ENCODE measurements at regions not wholly inside any gene's neighbourhood (a gene's known extent, or its start where the extent isn't known, plus 50 kb on each side); places are given as distances from the start of the nearest gene placed in this dataset.

DNA sequence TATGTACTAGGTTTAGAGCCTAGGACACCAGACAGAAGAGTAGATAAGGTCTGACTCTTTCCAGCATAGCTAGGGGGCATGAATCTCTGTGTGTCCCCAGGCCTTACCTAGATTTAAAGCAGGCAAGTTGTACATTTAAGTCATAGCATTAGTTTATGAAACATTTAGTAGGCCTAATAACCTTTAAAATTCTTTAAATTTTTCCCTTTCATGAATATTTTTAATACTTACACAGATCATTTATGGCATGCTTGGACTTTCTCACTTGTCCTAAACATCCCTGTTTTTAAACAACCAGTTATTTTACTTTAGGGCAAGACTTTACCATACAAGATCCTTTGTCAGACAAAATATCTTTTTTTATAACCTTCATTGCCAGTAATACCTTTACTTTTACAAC, 258.4 kb upstream of the ZRANB2 start:
- no peaks in the 10 kb centered on the region for H3K36me3 ChIP-seq (replicated peaks in 1 of 2; ENCODE audit: control insufficient read depth in 1 of 2, insufficient read depth in 2 of 2, low read length in 1 of 2)
- no peak overlapping the region for H3K9ac ChIP-seq
- no peak for TF ChIP-seq RCOR1 (IDR thresholded peaks at IDR 0.05; ENCODE audit: low read length)
- TF ChIP-seq, protein P1, sequence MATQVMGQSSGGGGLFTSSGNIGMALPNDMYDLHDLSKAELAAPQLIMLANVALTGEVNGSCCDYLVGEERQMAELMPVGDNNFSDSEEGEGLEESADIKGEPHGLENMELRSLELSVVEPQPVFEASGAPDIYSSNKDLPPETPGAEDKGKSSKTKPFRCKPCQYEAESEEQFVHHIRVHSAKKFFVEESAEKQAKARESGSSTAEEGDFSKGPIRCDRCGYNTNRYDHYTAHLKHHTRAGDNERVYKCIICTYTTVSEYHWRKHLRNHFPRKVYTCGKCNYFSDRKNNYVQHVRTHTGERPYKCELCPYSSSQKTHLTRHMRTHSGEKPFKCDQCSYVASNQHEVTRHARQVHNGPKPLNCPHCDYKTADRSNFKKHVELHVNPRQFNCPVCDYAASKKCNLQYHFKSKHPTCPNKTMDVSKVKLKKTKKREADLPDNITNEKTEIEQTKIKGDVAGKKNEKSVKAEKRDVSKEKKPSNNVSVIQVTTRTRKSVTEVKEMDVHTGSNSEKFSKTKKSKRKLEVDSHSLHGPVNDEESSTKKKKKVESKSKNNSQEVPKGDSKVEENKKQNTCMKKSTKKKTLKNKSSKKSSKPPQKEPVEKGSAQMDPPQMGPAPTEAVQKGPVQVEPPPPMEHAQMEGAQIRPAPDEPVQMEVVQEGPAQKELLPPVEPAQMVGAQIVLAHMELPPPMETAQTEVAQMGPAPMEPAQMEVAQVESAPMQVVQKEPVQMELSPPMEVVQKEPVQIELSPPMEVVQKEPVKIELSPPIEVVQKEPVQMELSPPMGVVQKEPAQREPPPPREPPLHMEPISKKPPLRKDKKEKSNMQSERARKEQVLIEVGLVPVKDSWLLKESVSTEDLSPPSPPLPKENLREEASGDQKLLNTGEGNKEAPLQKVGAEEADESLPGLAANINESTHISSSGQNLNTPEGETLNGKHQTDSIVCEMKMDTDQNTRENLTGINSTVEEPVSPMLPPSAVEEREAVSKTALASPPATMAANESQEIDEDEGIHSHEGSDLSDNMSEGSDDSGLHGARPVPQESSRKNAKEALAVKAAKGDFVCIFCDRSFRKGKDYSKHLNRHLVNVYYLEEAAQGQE (IDR thresholded peaks at IDR 0.05; ENCODE audit: low read depth, low read length) = no peak
- no peak for TF ChIP-seq FOSL2 (IDR thresholded peaks at IDR 0.05; ENCODE audit: borderline replicate concordance, low read depth)
- no peak for TF ChIP-seq POLR2AphosphoS5 (IDR thresholded peaks at IDR 0.05; ENCODE audit: low read depth, low read length)
- no peak for TF ChIP-seq MXI1 (IDR thresholded peaks at IDR 0.05; ENCODE audit: low read depth, low read length)
- TF ChIP-seq MAX (IDR thresholded peaks at IDR 0.05; ENCODE audit: low read depth) = no peak
- no peak for TF ChIP-seq TCF12 (IDR thresholded peaks at IDR 0.05)
- TF ChIP-seq EZH2phosphoT487 (IDR thresholded peaks at IDR 0.05; ENCODE audit: borderline replicate concordance, low read depth) = no peak
- TF ChIP-seq CHD2 (IDR thresholded peaks at IDR 0.05; ENCODE audit: low read length, partially characterized antibody) = no peak
- TF ChIP-seq ELF1 (IDR thresholded peaks at IDR 0.05) = no peak
- POLR2A ChIA-PET = no interaction called here
- H3K9me3 ChIP-seq = peaks cover 13% of the 10 kb centered on the region; the same call in 1 of the 2 replicates
- no peak overlapping the region for H3K4me2 ChIP-seq
- CTCF ChIA-PET = interaction anchor here (1.5 kb wide), 1 partner anchor 191 kb away, joined by 3 read pairs; no protein-coding TSS in a partner anchor
- no peaks in the 10 kb centered on the region for H3K79me2 ChIP-seq (ENCODE audit: insufficient read depth)
- H3K4me1 ChIP-seq (ENCODE audit: control insufficient read depth in 1 of 2, insufficient read depth in 2 of 2, low read depth in 1 of 2, low read length in 1 of 2) = no peaks in the 10 kb centered on the region
- no peaks in the 10 kb centered on the region for H4K20me1 ChIP-seq (ENCODE audit: insufficient read depth)
- no peak for DNase-seq
- H3K27me3 ChIP-seq (ENCODE audit: insufficient read depth) = no peaks in the 10 kb centered on the region
- no peaks in the 10 kb centered on the region for H3K9me2 ChIP-seq
- H3K4me3 ChIP-seq (ENCODE audit: low read depth in 2 of 2, low read length in 1 of 2) = no peak overlapping the region
- no peaks in the 10 kb centered on the region for H3F3A ChIP-seq (replicated peaks; ENCODE audit: insufficient read depth)
- no peak overlapping the region for H3K27ac ChIP-seq (ENCODE audit: low read depth in 2 of 2, low read length in 1 of 2)
- H2AFZ ChIP-seq (ENCODE audit: low read depth) = no peak overlapping the region

- Histone ChIP-seq H3K4me1 (ENCODE audit: control insufficient read depth in 1 of 2, insufficient read depth in 2 of 2, low read depth in 1 of 2, low read length in 1 of 2) (no peaks in the 10 kb centered on the region), H3F3A (replicated peaks; ENCODE audit: insufficient read depth) (no peaks in the 10 kb centered on the region), H3K27ac (ENCODE audit: low read depth in 2 of 2, low read length in 1 of 2) (no peak overlapping the region), H3K4me2 (no peak overlapping the region), H3K9me3 (no peaks in the 10 kb centered on the region; the same call in none of the 2 replicates), H3K9me2 (no peaks in the 10 kb centered on the region), H2AFZ (ENCODE audit: low read depth) (no peak overlapping the region), H3K4me3 (ENCODE audit: low read depth in 2 of 2, low read length in 1 of 2) (no peak overlapping the region), H3K9ac (no peak overlapping the region), H4K20me1 (ENCODE audit: insufficient read depth) (no peaks in the 10 kb centered on the region), H3K36me3 (replicated peaks in 1 of 2; ENCODE audit: control insufficient read depth in 1 of 2, insufficient read depth in 2 of 2, low read length in 1 of 2) (no peaks in the 10 kb centered on the region), H3K79me2 (ENCODE audit: insufficient read depth) (no peaks in the 10 kb centered on the region), H3K27me3 (ENCODE audit: insufficient read depth) (no peaks in the 10 kb centered on the region)
- ChIA-PET CTCF (interaction anchor here (0.6 to 1.2 kb wide), 2 partner anchors 19 to 101 kb away, joined by 3 read pairs; no protein-coding TSS in a partner anchor), POLR2A (no interaction called here)
- no peak for DNase-seq
- TF ChIP-seq GABPA (IDR thresholded peaks at IDR 0.05; ENCODE audit: low read depth) = no peak
- no peak for TF ChIP-seq MXI1 (IDR thresholded peaks at IDR 0.05; ENCODE audit: low read depth, low read length)
- TF ChIP-seq TCF12 (IDR thresholded peaks at IDR 0.05) = no peak
- no peak for TF ChIP-seq MAX (IDR thresholded peaks at IDR 0.05; ENCODE audit: low read depth)
- TF ChIP-seq JUND (IDR thresholded peaks at IDR 0.05) = no peak
- TF ChIP-seq MEF2A (IDR thresholded peaks at IDR 0.05; ENCODE audit: borderline replicate concordance, low read depth) = no peak
- TF ChIP-seq RCOR1 (IDR thresholded peaks at IDR 0.05; ENCODE audit: low read length) = no peak
- no peak for TF ChIP-seq RFX5 (IDR thresholded peaks at IDR 0.05; ENCODE audit: low read length)
- TF ChIP-seq EP300 (IDR thresholded peaks at IDR 0.05; ENCODE audit: borderline replicate concordance in 1 of 2, low read depth in 1 of 2, low read length in 1 of 2) = no peak
- TF ChIP-seq, protein P2, sequence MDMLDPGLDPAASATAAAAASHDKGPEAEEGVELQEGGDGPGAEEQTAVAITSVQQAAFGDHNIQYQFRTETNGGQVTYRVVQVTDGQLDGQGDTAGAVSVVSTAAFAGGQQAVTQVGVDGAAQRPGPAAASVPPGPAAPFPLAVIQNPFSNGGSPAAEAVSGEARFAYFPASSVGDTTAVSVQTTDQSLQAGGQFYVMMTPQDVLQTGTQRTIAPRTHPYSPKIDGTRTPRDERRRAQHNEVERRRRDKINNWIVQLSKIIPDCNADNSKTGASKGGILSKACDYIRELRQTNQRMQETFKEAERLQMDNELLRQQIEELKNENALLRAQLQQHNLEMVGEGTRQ (IDR thresholded peaks at IDR 0.05; ENCODE audit: borderline replicate concordance, low read depth, low read length) = no peak
- no peak for TF ChIP-seq ZBTB33 (IDR thresholded peaks at IDR 0.05; ENCODE audit: borderline replicate concordance, low read depth)
- no peak for TF ChIP-seq USF1 (IDR thresholded peaks at IDR 0.05; ENCODE audit: borderline replicate concordance, low read depth)
- no peak for TF ChIP-seq RXRA (IDR thresholded peaks at IDR 0.05; ENCODE audit: borderline replicate concordance, low read depth)
- no peak for TF ChIP-seq SIN3A (IDR thresholded peaks at IDR 0.05; ENCODE audit: borderline replicate concordance, low read depth, low read length)
Observed at GRCh38 chr1:71330991-71331390, 250.2 kb upstream of the ZRANB2 start.
